ENCODE measurements at regions not wholly inside any gene's neighbourhood (a gene's known extent, or its start where the extent isn't known, plus 50 kb on each side); places are given as distances from the start of the nearest gene placed in this dataset.

GRCh38 chr4:186342582-186342981, 76.6 kb downstream of the F11 start:
- TF ChIP-seq CTCF (IDR thresholded peaks at IDR 0.05; ENCODE audit: low read length, missing control alignments): no peak
- no peak for DNase-seq (ENCODE audit: low read depth)
- no peak overlapping the region for H3K4me3 ChIP-seq (replicated peaks; ENCODE audit: low read depth, low read length)

- no peak for DNase-seq (ENCODE audit: low read depth)
- TF ChIP-seq CTCF (IDR thresholded peaks at IDR 0.05; ENCODE audit: low read length, missing control alignments): no peak
Measured at GRCh38 chr4:186341655-186342054, 75.7 kb downstream of the F11 start.

More at GRCh38 chr4:186341655-186342054, 75.7 kb downstream of the F11 start:
- H3K4me3 ChIP-seq (replicated peaks; ENCODE audit: low read depth, low read length): no peak overlapping the region

Data from fibroblast of pulmonary artery (primary cell).